Endothelial cell of umbilical vein (primary cell): ENCODE measurements at regions not wholly inside any gene's neighbourhood (a gene's known extent, or its start where the extent isn't known, plus 50 kb on each side); places are given as distances from the start of the nearest gene placed in this dataset.

Source experiments
- CTCF ChIP-seq, 2 donors: IDR thresholded peaks; 1 replicate in 1 of 2; 2 replicates in 1 of 2; pipeline ENCODE4 v1.5.1; 2011; ENCODE audit warnings: low read length in 2 of 2, mild to moderate bottlenecking in 2 of 2, moderate library complexity in 2 of 2, control low read depth in 1 of 2, inconsistent platforms in 1 of 2, low read depth in 1 of 2; ENCODE audit not compliant: insufficient read depth in 1 of 2; ENCODE audit errors: extremely low read depth in 1 of 2
- EZH2 ChIP-seq: IDR thresholded peaks from 2 replicates; pipeline ENCODE4 v1.6.1; 2012; ENCODE audit warnings: borderline replicate concordance, low read depth, mild to moderate bottlenecking, moderate library complexity, low read length, inconsistent platforms; ENCODE audit not compliant: severe bottlenecking
- FOS ChIP-seq: IDR thresholded peaks from 2 replicates; pipeline ENCODE4 v1.6.1; 2011; ENCODE audit warnings: mild to moderate bottlenecking, low read length, moderate library complexity, borderline replicate concordance; ENCODE audit not compliant: insufficient read depth
- GATA2 ChIP-seq: IDR thresholded peaks from 2 replicates; pipeline ENCODE4 v1.7.0; 2011; ENCODE audit warnings: low read depth, mild to moderate bottlenecking, moderate library complexity, mixed read lengths, low read length; ENCODE audit not compliant: insufficient read length, insufficient read depth
- JUN ChIP-seq: IDR thresholded peaks from 2 replicates; pipeline ENCODE4 v1.6.1; 2011; ENCODE audit warnings: borderline replicate concordance, low read depth; ENCODE audit not compliant: insufficient read length, insufficient read depth
- MAX ChIP-seq: IDR thresholded peaks from 2 replicates; pipeline ENCODE4 v1.6.1; 2011; ENCODE audit not compliant: insufficient read depth, insufficient read length
- MYC ChIP-seq: IDR thresholded peaks from one replicate; pipeline ENCODE4 v1.6.1; 2011; ENCODE audit warnings: mild to moderate bottlenecking, low read depth, low read length
- POLR2A ChIP-seq: IDR thresholded peaks from 2 replicates; pipeline ENCODE4 v1.6.1; 2012; ENCODE audit warnings: low read depth, mild to moderate bottlenecking, control low read depth, low read length
- POLR2AphosphoS5 ChIP-seq: IDR thresholded peaks from 2 replicates; pipeline ENCODE4 v1.6.1; 2012; ENCODE audit warnings: low read depth, mild to moderate bottlenecking, control low read depth, low read length, moderate library complexity; ENCODE audit not compliant: insufficient read depth

- TF ChIP-seq POLR2A (no peak), CTCF (IDR thresholded peaks at IDR 0.05; ENCODE audit: extremely low read depth in 1 of 2, insufficient read depth in 1 of 2, low read depth in 1 of 2, low read length in 2 of 2) (no peak), MAX (no peak), EZH2 (no peak), POLR2AphosphoS5 (no peak), MYC (no peak), JUN (no peak), FOS (no peak), GATA2 (no peak)
Observed at GRCh38 chr11:92401520-92401919, 176.9 kb downstream of the FAT3 start.
